ENCODE measurements at regions not wholly inside any gene's neighbourhood (a gene's known extent, or its start where the extent isn't known, plus 50 kb on each side); places are given as distances from the start of the nearest gene placed in this dataset.

DNA sequence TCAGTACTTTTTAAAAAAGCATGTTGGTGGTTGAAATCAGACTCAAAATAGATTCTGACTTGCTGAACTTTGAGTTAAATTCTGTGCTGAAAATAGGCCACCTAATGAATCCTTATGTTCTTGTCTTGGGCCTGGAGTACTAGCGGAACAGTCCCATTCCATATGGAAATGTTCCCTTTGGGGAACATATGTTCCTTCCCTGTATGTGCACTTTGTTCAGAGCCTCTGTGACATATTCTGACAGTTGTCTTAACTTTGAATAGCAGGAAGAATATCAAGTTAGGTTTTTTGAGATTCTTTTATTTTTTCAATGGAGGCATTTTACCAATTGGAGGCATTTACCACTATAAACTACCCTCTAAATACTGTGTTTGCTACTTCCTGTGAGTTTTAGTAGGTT is 1667.8 kb downstream of the PLA2G4A start:
- H3K27me3 ChIP-seq, result no peaks in the 10 kb centered on the region

DNA sequence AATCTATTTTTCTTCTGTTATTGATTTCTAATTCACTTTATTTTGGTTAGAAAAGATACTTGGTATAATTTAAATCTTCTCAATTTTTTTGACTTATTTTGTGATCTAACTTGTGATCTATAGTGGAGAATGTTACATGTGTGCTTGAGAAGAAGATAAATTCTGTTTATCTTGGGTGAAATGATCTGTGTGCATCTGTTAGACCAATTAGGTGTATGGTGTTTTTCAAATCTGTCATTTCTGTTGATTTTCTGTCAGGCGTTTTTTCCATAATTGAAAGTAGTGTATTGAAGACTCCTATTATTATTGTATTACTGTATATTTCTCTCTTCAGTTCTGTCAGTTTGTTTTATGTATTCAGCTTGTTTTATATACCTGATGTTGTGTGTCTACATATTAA is 1668.3 kb downstream of the PLA2G4A start:
- Histone ChIP-seq H3K9me3 (no peaks in the 10 kb centered on the region), H3K4me3 (no peak overlapping the region), H3K36me3 (no peaks in the 10 kb centered on the region), H3K27me3 (no peaks in the 10 kb centered on the region)
- DNase-seq, result no peak

More for the DNA sequence above, 1667.8 kb downstream of the PLA2G4A start:
- Histone ChIP-seq H3K36me3 (no peaks in the 10 kb centered on the region), H3K4me3 (no peak overlapping the region), H3K9me3 (no peaks in the 10 kb centered on the region)
- no peak for DNase-seq

DNA sequence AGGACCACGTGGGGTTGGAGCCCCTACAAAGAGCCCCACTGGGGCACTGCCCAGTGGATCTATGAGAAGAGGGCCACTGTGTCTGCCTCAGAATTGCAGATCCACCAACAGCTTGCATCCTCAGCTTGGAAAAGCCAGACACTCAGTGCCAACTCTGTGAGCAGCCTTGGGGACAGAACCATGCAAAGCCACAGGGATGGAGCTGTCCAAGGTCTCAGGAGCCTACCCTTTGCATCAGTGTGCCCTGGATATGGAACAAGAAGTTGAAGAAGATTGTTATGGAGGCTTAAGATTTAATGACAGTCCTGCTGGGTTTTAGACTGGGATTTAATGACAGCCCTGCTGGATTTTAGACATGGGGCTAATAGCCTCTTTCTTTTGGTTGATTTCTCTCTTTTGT is 1670.9 kb downstream of the PLA2G4A start:
- H3K4me3 ChIP-seq, result no peak overlapping the region
- no peak for DNase-seq

DNA sequence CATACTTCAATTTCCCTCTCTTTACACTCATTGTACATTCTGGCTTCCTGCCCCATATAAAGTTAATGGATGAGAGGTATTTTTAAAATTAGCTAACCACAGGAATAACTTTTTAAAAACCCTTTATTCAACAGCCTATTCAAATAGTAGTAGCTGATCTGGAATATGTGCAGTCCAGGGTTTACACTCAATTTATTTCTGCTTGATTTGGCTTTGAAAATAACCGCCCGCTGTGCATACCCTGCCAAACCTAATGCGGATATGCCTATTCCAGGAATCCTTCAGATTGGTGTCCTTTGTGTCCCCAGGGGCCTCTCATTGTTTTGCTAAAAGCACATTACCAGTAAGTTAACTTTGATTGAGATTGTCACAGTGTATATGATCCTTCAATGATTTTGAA is 1686.2 kb downstream of the PLA2G4A start:
- H3K4me3 ChIP-seq, result no peak overlapping the region
- H3K9me3 ChIP-seq, result no peaks in the 10 kb centered on the region
- no peaks in the 10 kb centered on the region for H3K27me3 ChIP-seq
- DNase-seq, result no peak
- no peaks in the 10 kb centered on the region for H3K36me3 ChIP-seq

More for the DNA sequence above, 1670.9 kb downstream of the PLA2G4A start:
- Histone ChIP-seq H3K36me3 (no peaks in the 10 kb centered on the region), H3K27me3 (no peaks in the 10 kb centered on the region), H3K9me3 (no peaks in the 10 kb centered on the region)

- Histone ChIP-seq H3K9me3 (no peaks in the 10 kb centered on the region), H3K36me3 (no peaks in the 10 kb centered on the region), H3K27me3 (no peaks in the 10 kb centered on the region), H3K4me3 (no peak overlapping the region)
- DNase-seq, result no peak
Observed at GRCh38 chr1:188517139-188517538, 1688.4 kb downstream of the PLA2G4A start.

DNA sequence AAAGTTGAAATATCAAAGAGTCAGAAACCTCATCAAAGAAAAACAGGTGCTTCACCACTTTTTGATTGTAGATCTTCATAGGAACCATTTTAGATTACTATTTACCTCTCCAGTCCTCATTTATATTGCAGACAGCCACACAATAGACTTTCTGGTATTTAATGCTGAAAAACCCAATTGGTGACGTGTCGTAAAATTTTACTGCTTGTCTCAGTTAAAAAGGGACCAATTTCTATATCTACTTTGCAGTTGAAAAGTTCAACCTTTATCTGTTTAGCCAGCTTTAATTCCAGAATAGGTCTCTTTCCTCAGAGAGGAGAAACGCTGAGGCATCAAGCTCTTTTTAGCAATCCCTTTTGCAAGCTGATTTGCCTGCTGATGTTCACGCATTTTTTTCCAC is 1722.4 kb downstream of the PLA2G4A start:
- Histone ChIP-seq H3K36me3 (no peaks in the 10 kb centered on the region), H3K9me3 (no peaks in the 10 kb centered on the region), H3K4me3 (no peak overlapping the region), H3K27me3 (no peaks in the 10 kb centered on the region)
- DNase-seq, result no peak

DNA sequence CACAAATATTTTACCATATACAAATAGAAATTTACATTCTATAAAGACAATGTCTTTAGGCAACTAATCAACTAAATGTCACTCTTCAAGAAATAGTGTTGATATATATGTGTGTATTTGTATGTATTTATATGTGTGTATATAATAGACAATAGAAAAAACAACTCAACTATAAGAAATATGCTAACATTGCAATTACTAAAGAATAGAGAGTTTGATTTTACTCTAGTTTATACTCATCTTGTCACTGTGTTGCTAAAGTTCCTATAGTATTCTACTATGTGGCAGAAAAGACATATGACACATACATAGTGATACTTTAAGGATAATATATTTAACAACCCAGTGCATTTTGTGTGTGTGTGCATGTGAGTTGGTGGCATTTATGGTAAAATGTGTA is 1728.3 kb downstream of the PLA2G4A start:
- H3K27me3 ChIP-seq, result no peaks in the 10 kb centered on the region
- no peak for DNase-seq
- no peak overlapping the region for H3K4me3 ChIP-seq
- no peaks in the 10 kb centered on the region for H3K9me3 ChIP-seq
- no peaks in the 10 kb centered on the region for H3K36me3 ChIP-seq

GRCh38 chr1:188582911-188583532 is 1754.3 kb downstream of the PLA2G4A start:
- Histone ChIP-seq H3K9me3 (no peaks in the 10 kb centered on the region), H3K27me3 (no peaks in the 10 kb centered on the region), H3K4me3 (no peak overlapping the region), H3K36me3 (no peaks in the 10 kb centered on the region)
- no peak for DNase-seq

GRCh38 chr1:188584119-188584518 is 1755.4 kb downstream of the PLA2G4A start:
- H3K4me3 ChIP-seq, result no peak overlapping the region
- H3K27me3 ChIP-seq, result no peaks in the 10 kb centered on the region
- DNase-seq, result no peak
- H3K36me3 ChIP-seq, result no peaks in the 10 kb centered on the region
- H3K9me3 ChIP-seq, result no peaks in the 10 kb centered on the region

DNA sequence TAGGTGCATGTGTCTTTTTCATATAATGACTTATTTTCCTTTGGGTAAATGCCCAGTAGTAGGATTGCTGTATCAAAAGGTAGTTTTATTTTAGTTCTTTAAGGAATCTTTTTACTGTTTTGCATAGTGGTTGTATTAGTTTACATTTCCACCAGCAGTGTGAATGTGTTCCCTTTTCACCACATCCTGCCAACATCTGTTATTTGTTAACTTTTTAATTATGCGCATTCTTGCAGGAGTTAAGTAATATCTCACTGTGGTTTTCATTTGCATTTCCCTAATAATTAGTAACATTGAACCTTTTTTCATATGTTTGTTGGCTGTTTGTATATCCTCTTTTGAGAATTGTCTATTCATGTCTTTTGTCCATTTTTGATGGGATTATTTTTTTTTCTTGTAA is 1761.9 kb downstream of the PLA2G4A start:
- Histone ChIP-seq H3K9me3 (no peaks in the 10 kb centered on the region), H3K36me3 (no peaks in the 10 kb centered on the region), H3K4me3 (no peak overlapping the region), H3K27me3 (no peaks in the 10 kb centered on the region)
- DNase-seq, result no peak

GRCh38 chr1:188594542-188595235 is 1765.9 kb downstream of the PLA2G4A start:
- H3K36me3 ChIP-seq, result no peaks in the 10 kb centered on the region
- no peak overlapping the region for H3K4me3 ChIP-seq
- H3K27me3 ChIP-seq, result no peaks in the 10 kb centered on the region
- DNase-seq, result no peak
- no peaks in the 10 kb centered on the region for H3K9me3 ChIP-seq

GRCh38 chr1:188599313-188599712 is 1770.6 kb downstream of the PLA2G4A start:
- Histone ChIP-seq H3K27me3 (no peaks in the 10 kb centered on the region), H3K9me3 (no peaks in the 10 kb centered on the region), H3K36me3 (no peaks in the 10 kb centered on the region), H3K4me3 (no peak overlapping the region)
- DNase-seq, result no peak

DNA sequence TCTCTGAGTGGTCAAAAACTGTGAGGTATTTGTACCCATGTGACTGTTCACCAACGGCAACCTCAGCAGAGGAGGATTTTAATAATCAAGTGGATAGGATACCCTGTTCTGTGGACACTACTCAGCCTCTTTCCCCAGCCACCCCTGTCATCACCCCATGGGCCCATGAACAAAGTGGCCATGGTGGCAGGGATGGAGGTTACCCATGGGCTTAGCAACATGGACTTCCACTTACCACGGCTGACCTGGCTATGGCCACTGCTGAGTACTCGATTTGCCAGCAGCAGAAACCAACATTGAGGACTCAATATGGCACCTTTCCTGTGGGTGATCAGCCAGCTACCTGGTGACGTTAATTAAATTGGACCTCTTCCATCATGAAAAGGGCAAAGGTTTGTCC is 1782.7 kb downstream of the PLA2G4A start:
- Histone ChIP-seq H3K36me3 (no peaks in the 10 kb centered on the region), H3K4me3 (no peak overlapping the region), H3K27me3 (no peaks in the 10 kb centered on the region), H3K9me3 (peaks cover 4% of the 10 kb centered on the region)
- no peak for DNase-seq

- no peak for DNase-seq
- Histone ChIP-seq H3K9me3 (peaks cover 4% of the 10 kb centered on the region), H3K27me3 (no peaks in the 10 kb centered on the region), H3K36me3 (no peaks in the 10 kb centered on the region), H3K4me3 (no peak overlapping the region)
Observed at GRCh38 chr1:188615321-188615720, 1786.6 kb downstream of the PLA2G4A start.

DNA sequence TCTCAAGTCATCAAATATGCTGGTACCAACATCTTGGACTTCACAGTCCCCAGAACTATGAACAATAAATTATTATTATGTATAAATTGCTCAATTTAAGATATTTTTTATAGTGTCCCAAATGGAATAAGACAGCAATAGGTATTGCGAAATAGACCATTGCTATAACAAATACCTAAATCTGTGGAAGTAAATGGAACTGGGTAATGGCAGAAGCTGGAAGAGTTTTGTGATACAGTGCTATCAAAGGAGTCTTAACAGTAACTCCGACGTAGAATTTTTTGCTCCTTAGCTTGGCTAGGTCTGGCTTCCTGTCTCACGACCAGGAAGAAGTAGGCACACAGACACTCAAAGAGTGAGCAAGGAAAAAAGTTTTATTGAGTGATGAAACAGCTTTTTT is 1791.5 kb downstream of the PLA2G4A start:
- no peak for DNase-seq
- Histone ChIP-seq H3K27me3 (no peaks in the 10 kb centered on the region), H3K9me3 (no peaks in the 10 kb centered on the region; the same call in 1 of the 2 replicates), H3K4me3 (no peak overlapping the region), H3K36me3 (no peaks in the 10 kb centered on the region)

GRCh38 chr1:188641566-188642211 is 1812.9 kb downstream of the PLA2G4A start:
- Histone ChIP-seq H3K27me3 (no peaks in the 10 kb centered on the region), H3K9me3 (no peaks in the 10 kb centered on the region), H3K4me3 (no peak overlapping the region), H3K36me3 (no peaks in the 10 kb centered on the region)
- DNase-seq, result no peak

DNA sequence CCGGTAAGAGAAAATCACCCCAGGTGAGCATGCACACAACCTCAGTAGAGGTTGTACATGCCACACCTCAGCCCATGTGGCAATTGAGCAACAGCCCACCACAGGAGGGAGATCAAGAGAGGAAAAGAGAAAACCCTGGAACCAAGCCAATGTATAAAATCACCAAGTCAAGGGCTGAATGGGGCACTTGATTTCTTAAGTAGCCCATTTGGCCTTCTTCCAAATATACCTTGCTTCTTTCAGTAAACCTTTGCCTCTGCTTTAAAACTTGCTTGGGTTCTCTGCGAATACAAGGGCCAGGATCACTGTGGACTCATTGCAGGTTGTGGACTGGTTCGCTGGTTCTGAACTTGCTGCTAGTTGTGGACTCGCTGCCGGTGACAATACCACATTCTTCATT is 1814.0 kb downstream of the PLA2G4A start:
- no peaks in the 10 kb centered on the region for H3K27me3 ChIP-seq
- H3K4me3 ChIP-seq, result no peak overlapping the region
- H3K36me3 ChIP-seq, result no peaks in the 10 kb centered on the region
- no peak for DNase-seq
- no peaks in the 10 kb centered on the region for H3K9me3 ChIP-seq

GRCh38 chr1:188652678-188653077 is 1823.9 kb downstream of the PLA2G4A start:
- Histone ChIP-seq H3K36me3 (no peaks in the 10 kb centered on the region), H3K27me3 (no peaks in the 10 kb centered on the region), H3K4me3 (no peak overlapping the region), H3K9me3 (no peaks in the 10 kb centered on the region)
- no peak for DNase-seq

Measured in MG63 (cell line).